ENCODE measurements at regions not wholly inside any gene's neighbourhood (a gene's known extent, or its start where the extent isn't known, plus 50 kb on each side); places are given as distances from the start of the nearest gene placed in this dataset.
"Not testable (repeated sequence)": the region's sequence is repeated elsewhere in the genome, so short reads cannot be mapped to it uniquely, and the experiment has no call there.

GRCh38 chr1:245102149-245102548 is 52.6 kb upstream of the KIF26B start:
- not testable (repeated sequence) for DNase-seq

GRCh38 chr1:245099401-245099800 is 55.4 kb upstream of the KIF26B start:
- no peak for DNase-seq

- no peak for DNase-seq
These were observed 55.9 kb upstream of the KIF26B start for GRCh38 chr1:245098924-245099323.

- DNase-seq: no peak
These were observed 58.3 kb upstream of the KIF26B start for GRCh38 chr1:245096311-245097066.

GRCh38 chr1:245095903-245096302 is 58.9 kb upstream of the KIF26B start:
- no peak for DNase-seq

- DNase-seq: no peak
These were observed 59.8 kb upstream of the KIF26B start for GRCh38 chr1:245094954-245095353.

- DNase-seq: no peak
These were observed 60.7 kb upstream of the KIF26B start for GRCh38 chr1:245094092-245094491.

- no peak for DNase-seq
These were observed 62.2 kb upstream of the KIF26B start for GRCh38 chr1:245092638-245092976.

GRCh38 chr1:245091818-245092637 is 62.8 kb upstream of the KIF26B start:
- DNase-seq: no peak

GRCh38 chr1:245091171-245091621 is 63.6 kb upstream of the KIF26B start:
- DNase-seq: no peak

GRCh38 chr1:245090491-245091090 is 64.2 kb upstream of the KIF26B start:
- no peak for DNase-seq

- DNase-seq: no peak
These were observed 67.1 kb upstream of the KIF26B start for GRCh38 chr1:245087723-245088122.

- no peak for DNase-seq
These were observed 68.3 kb upstream of the KIF26B start for GRCh38 chr1:245086389-245086969.

- no peak for DNase-seq
These were observed 69.2 kb upstream of the KIF26B start for GRCh38 chr1:245085508-245086095.

- no peak for DNase-seq
These were observed 70.2 kb upstream of the KIF26B start for GRCh38 chr1:245084551-245084950.

GRCh38 chr1:245079021-245079609 is 75.7 kb upstream of the KIF26B start:
- DNase-seq: no peak

GRCh38 chr1:245074898-245075297 is 79.9 kb upstream of the KIF26B start:
- DNase-seq: no peak

GRCh38 chr1:245074232-245074747 is 80.5 kb upstream of the KIF26B start:
- DNase-seq: no peak

GRCh38 chr1:245070836-245071615 is 83.8 kb upstream of the KIF26B start:
- DNase-seq: no peak

GRCh38 chr1:245067257-245067656 is 87.5 kb upstream of the KIF26B start:
- DNase-seq: no peak

GRCh38 chr1:245062741-245063305 is 92.0 kb upstream of the KIF26B start:
- DNase-seq: no peak

All from activated gamma-delta T cell treated with Interleukin-2 at 50 U/mL for 16 hours (primary cell).